ENCODE measurements at regions not wholly inside any gene's neighbourhood (a gene's known extent, or its start where the extent isn't known, plus 50 kb on each side); places are given as distances from the start of the nearest gene placed in this dataset.
A peak's percentile ranks its signal among the peaks of the same experiment; 100 is the strongest.

- Histone ChIP-seq H3K4me3 (no peak overlapping the region), H3K27me3 (ENCODE audit: insufficient read depth in 3 of 3, low read length in 2 of 3) (peaks cover 0 to 2% (median 0%) of the 10 kb centered on the region in 3 donors), H3K36me3 (ENCODE audit: insufficient read depth in 1 of 2, low read depth in 1 of 2) (no peaks in the 10 kb centered on the region), H3K9me3 (no peaks in the 10 kb centered on the region), H3K27ac (no peak overlapping the region), H3K4me1 (no peaks in the 10 kb centered on the region)
- 83 to 89% (median 85%) methylated on average over 2 of the region's 2 CpGs for WGBS, 3 donors
- no peak for DNase-seq
- no peak for TF ChIP-seq CTCF (IDR thresholded peaks at IDR 0.05)
- ATAC-seq: no peak
- intact Hi-C loops (cut with DNase I): no loop called here
These were observed 400.2 kb downstream of the BCL11B start for GRCh38 chr14:98871796-98872195.

- peaks cover 4% of the 10 kb centered on the region for H3K9me3 ChIP-seq
- DNase-seq (no peak), ATAC-seq (no peak)
- H3K4me1 ChIP-seq: no peaks in the 10 kb centered on the region
- H3K4me3 ChIP-seq: no peak overlapping the region
- WGBS, 3 donors: 76 to 91% (median 79%) methylated on average over 1 of the region's 1 CpG
- H3K36me3 ChIP-seq (ENCODE audit: insufficient read depth in 1 of 2, low read depth in 1 of 2): no peaks in the 10 kb centered on the region
- no peak overlapping the region for H3K27ac ChIP-seq
- intact Hi-C loops (cut with DNase I): no loop called here
- no peak for TF ChIP-seq CTCF (IDR thresholded peaks at IDR 0.05)
- H3K27me3 ChIP-seq (ENCODE audit: insufficient read depth in 3 of 3, low read length in 2 of 3): peaks cover 0 to 2% (median 0%) of the 10 kb centered on the region in 3 donors
These were observed 394.9 kb downstream of the BCL11B start for GRCh38 chr14:98877065-98877464.

GRCh38 chr14:98878282-98878681 is 393.7 kb downstream of the BCL11B start:
- Histone ChIP-seq H3K4me1 (no peaks in the 10 kb centered on the region), H3K36me3 (ENCODE audit: insufficient read depth in 1 of 2, low read depth in 1 of 2) (no peaks in the 10 kb centered on the region), H3K27me3 (ENCODE audit: insufficient read depth in 3 of 3, low read length in 2 of 3) (peaks cover 0 to 2% (median 0%) of the 10 kb centered on the region in 3 donors), H3K9me3 (peaks cover 4% of the 10 kb centered on the region), H3K27ac (no peak overlapping the region), H3K4me3 (no peak overlapping the region)
- peak in 1 of 4 donors; percentile 58 for ATAC-seq
- no peak for TF ChIP-seq CTCF (IDR thresholded peaks at IDR 0.05)
- WGBS, 3 donors: 36 to 58% (median 44%) methylated on average over 3 of the region's 3 CpGs
- DNase-seq: no peak
- intact Hi-C loops (cut with DNase I): no loop called here

GRCh38 chr14:98886982-98887381 is 385.0 kb downstream of the BCL11B start:
- H3K36me3 ChIP-seq (ENCODE audit: insufficient read depth in 1 of 2, low read depth in 1 of 2): no peaks in the 10 kb centered on the region
- no peaks in the 10 kb centered on the region for H3K4me1 ChIP-seq
- WGBS, 3 donors: 81 to 87% (median 85%) methylated on average over 8 of the region's 8 CpGs
- no peak for DNase-seq
- H3K27me3 ChIP-seq (ENCODE audit: insufficient read depth in 3 of 3, low read length in 2 of 3): peaks cover 0 to 2% (median 0%) of the 10 kb centered on the region in 3 donors
- H3K9me3 ChIP-seq: no peaks in the 10 kb centered on the region
- no peak overlapping the region for H3K27ac ChIP-seq
- TF ChIP-seq CTCF (IDR thresholded peaks at IDR 0.05): no peak
- intact Hi-C loops (cut with DNase I): no loop called here
- ATAC-seq: no peak
- H3K4me3 ChIP-seq: no peak overlapping the region

GRCh38 chr14:98888281-98888680 is 383.7 kb downstream of the BCL11B start:
- intact Hi-C loops (cut with DNase I): no loop called here
- Histone ChIP-seq H3K36me3 (ENCODE audit: insufficient read depth in 1 of 2, low read depth in 1 of 2) (no peaks in the 10 kb centered on the region), H3K27me3 (ENCODE audit: insufficient read depth in 3 of 3, low read length in 2 of 3) (peaks cover 0 to 2% (median 0%) of the 10 kb centered on the region in 3 donors), H3K27ac (no peak overlapping the region), H3K4me3 (no peak overlapping the region), H3K4me1 (no peaks in the 10 kb centered on the region), H3K9me3 (no peaks in the 10 kb centered on the region)
- no peak for DNase-seq
- no peak for TF ChIP-seq CTCF (IDR thresholded peaks at IDR 0.05)
- ATAC-seq: no peak
- WGBS, 3 donors: 60 to 76% (median 67%) methylated on average over 3 of the region's 3 CpGs

Measured in psoas muscle (tissue), 7 donors.